IMR-90 (cell line): ENCODE measurements at regions not wholly inside any gene's neighbourhood (a gene's known extent, or its start where the extent isn't known, plus 50 kb on each side); places are given as distances from the start of the nearest gene placed in this dataset.

Source experiments
- ATAC-seq: fragments of 200-7000 bp; cut with Tn5 transposase; 2 replicates; pipeline ENCODE4 v1.9.1; 2020; ENCODE audit warnings: low read depth, mild to moderate bottlenecking, moderate library complexity
- BruUV-seq: library from RNA; stranded (reverse); fragments of 400-500 nt; replicated peaks from 2 replicates; lab custom pipeline; 2021; lab: Mats Ljungman, UMichigan
- CTCF ChIA-PET: fragments of 300-600 bp; formaldehyde crosslinking; extraction: SDS; loops from one replicate; lab custom pipeline; 2021; ENCODE audit warnings: antibody characterized with exemption; lab: Yijun Ruan, JAX
- POLR2A ChIA-PET: fragments of 300-600 bp; sonication (Branson Sonifier 250); formaldehyde crosslinking; loops from one replicate; lab custom pipeline; 2022; ENCODE audit warnings: antibody characterized with exemption; ENCODE audit not compliant: unreplicated experiment; lab: Charles Lee
- DNase-seq: peaks from one replicate; pipeline ENCODE4 v3.0.0; 2013
- H2AFZ ChIP-seq: replicated peaks from 2 replicates; pipeline ENCODE3; 2013; ENCODE audit warnings: low read length, mild to moderate bottlenecking; ENCODE audit not compliant: poor library complexity
- H2AK5ac ChIP-seq: 2 replicates; pipeline ENCODE4 v1.6.1; 2013; ENCODE audit warnings: low read depth, low read length, inconsistent platforms
- H2AK9ac ChIP-seq: replicated peaks from 2 replicates; pipeline ENCODE3; 2013; ENCODE audit warnings: mild to moderate bottlenecking, low read depth, low read length, moderate library complexity; ENCODE audit not compliant: poor library complexity
- H2BK120ac ChIP-seq: 2 replicates; pipeline ENCODE4 v1.6.1; 2013; ENCODE audit warnings: low read depth, low read length, inconsistent platforms
- H2BK15ac ChIP-seq: 3 replicates; pipeline ENCODE4 v1.6.1; 2013; ENCODE audit warnings: low read depth, low read length, inconsistent platforms
- H2BK20ac ChIP-seq: 2 replicates; pipeline ENCODE4 v1.6.1; 2013; ENCODE audit warnings: low read depth, mild to moderate bottlenecking, inconsistent platforms, low read length, moderate library complexity
- H2BK5ac ChIP-seq: 2 replicates; pipeline ENCODE4 v1.6.1; 2013; ENCODE audit warnings: mild to moderate bottlenecking, low read depth, low read length, inconsistent platforms; ENCODE audit not compliant: poor library complexity, severe bottlenecking
- H3K14ac ChIP-seq: replicated peaks from 2 replicates; pipeline ENCODE4 v1.6.1; 2013; ENCODE audit warnings: low read depth, low read length, inconsistent platforms
- H3K18ac ChIP-seq: 2 replicates; pipeline ENCODE4 v1.6.1; 2013; ENCODE audit warnings: low read depth, low read length, control low read depth
- H3K23ac ChIP-seq: 2 replicates; pipeline ENCODE4 v1.6.1; 2013; ENCODE audit warnings: low read depth, low read length, inconsistent platforms
- H3K27ac ChIP-seq: 2 replicates; pipeline ENCODE4 v1.5.1; 2013; ENCODE audit warnings: mild to moderate bottlenecking, control low read depth, low read length; ENCODE audit not compliant: insufficient read depth
- H3K27me3 ChIP-seq: 2 replicates; pipeline ENCODE4 v1.6.1; 2013; ENCODE audit warnings: low read length; ENCODE audit not compliant: control insufficient read depth, insufficient read depth
- H3K36me3 ChIP-seq: 2 replicates; pipeline ENCODE4 v1.6.1; 2013; ENCODE audit warnings: low read length, mixed read lengths; ENCODE audit not compliant: control insufficient read depth, insufficient read depth
- H3K4ac ChIP-seq: 2 replicates; pipeline ENCODE4 v1.6.1; 2013; ENCODE audit warnings: low read depth, low read length, inconsistent platforms
- H3K4me1 ChIP-seq: 2 replicates; pipeline ENCODE4 v1.6.1; 2013; ENCODE audit warnings: low read length, mixed read lengths; ENCODE audit not compliant: control insufficient read depth, insufficient read depth
- H3K4me2 ChIP-seq: 2 replicates; pipeline ENCODE4 v1.6.1; 2013; ENCODE audit warnings: low read depth, mild to moderate bottlenecking, control low read depth, low read length, moderate library complexity
- H3K4me3 ChIP-seq: 2 replicates; pipeline ENCODE4 v1.5.1; 2013; ENCODE audit warnings: low read depth, mild to moderate bottlenecking, control low read depth, low read length, moderate library complexity; ENCODE audit not compliant: insufficient read depth
- H3K56ac ChIP-seq: 2 replicates; pipeline ENCODE4 v1.6.1; 2013; ENCODE audit warnings: low read length, inconsistent platforms; ENCODE audit not compliant: insufficient read depth; ENCODE audit errors: extremely low read depth
- H3K79me1 ChIP-seq, 2 experiments: 2 replicates each; pipeline ENCODE4 v1.6.1; 2013; ENCODE audit warnings: low read length in 2 of 2, inconsistent platforms in 1 of 2, low read depth in 1 of 2
- H3K9ac ChIP-seq: 2 replicates; pipeline ENCODE4 v1.6.1; 2013; ENCODE audit warnings: low read depth, low read length, control low read depth
- H3K9me1 ChIP-seq: 2 replicates; pipeline ENCODE4 v1.6.1; 2013; ENCODE audit warnings: low read length, inconsistent platforms; ENCODE audit not compliant: insufficient read depth
- H3K9me3 ChIP-seq: 2 replicates; pipeline ENCODE4 v1.6.1; 2013; ENCODE audit warnings: low read length; ENCODE audit not compliant: control insufficient read depth, insufficient read depth
- H4K20me1 ChIP-seq: 2 replicates; pipeline ENCODE4 v1.6.1; 2013; ENCODE audit warnings: low read length, inconsistent platforms; ENCODE audit not compliant: insufficient read depth
- H4K5ac ChIP-seq: 2 replicates; pipeline ENCODE4 v1.6.1; 2013; ENCODE audit warnings: mild to moderate bottlenecking, low read depth, low read length, control low read depth
- H4K8ac ChIP-seq, 2 experiments: 2 replicates each; pipeline ENCODE4 v1.6.1; 2013; ENCODE audit warnings: low read depth in 2 of 2, low read length in 2 of 2, control low read depth in 1 of 2, inconsistent platforms in 1 of 2
- H4K91ac ChIP-seq: 2 replicates; pipeline ENCODE4 v1.6.1; 2013; ENCODE audit warnings: low read depth, low read length, inconsistent platforms; ENCODE audit not compliant: insufficient read depth
- BHLHE40 ChIP-seq: fragments of 150-350 bp; IDR thresholded peaks from 2 replicates; pipeline ENCODE4 v1.6.1; 2016; ENCODE audit warnings: mild to moderate bottlenecking, low read depth, low read length
- CEBPB ChIP-seq: IDR thresholded peaks from 2 replicates; pipeline ENCODE4 v1.6.1; 2012; ENCODE audit warnings: low read depth, low read length, improper control_type of control experiment
- CHD1 ChIP-seq: IDR thresholded peaks from 2 replicates; pipeline ENCODE4 v1.6.1; 2012; ENCODE audit warnings: low read depth, low read length, improper control_type of control experiment
- CTCF ChIP-seq: conservative IDR thresholded peaks from 2 replicates; pipeline ENCODE4 v1.5.1; 2012; ENCODE audit warnings: mild to moderate bottlenecking, low read depth, low read length, improper control_type of control experiment
- ELK1 ChIP-seq: fragments of 150-350 bp; IDR thresholded peaks from 2 replicates; pipeline ENCODE4 v1.6.1; 2016; ENCODE audit warnings: low read depth, mild to moderate bottlenecking, low read length, moderate library complexity, borderline replicate concordance
- FOS ChIP-seq: fragments of 150-350 bp; IDR thresholded peaks from 2 replicates; pipeline ENCODE4 v1.6.1; 2016; ENCODE audit warnings: low read depth, low read length
- MAFK ChIP-seq: IDR thresholded peaks from 2 replicates; pipeline ENCODE4 v1.6.1; 2012; ENCODE audit warnings: low read depth, low read length, improper control_type of control experiment
- MAZ ChIP-seq: IDR thresholded peaks from 2 replicates; pipeline ENCODE4 v1.6.1; 2012; ENCODE audit warnings: low read depth, mild to moderate bottlenecking, low read length, improper control_type of control experiment, moderate library complexity, borderline replicate concordance
- MXI1 ChIP-seq: IDR thresholded peaks from 2 replicates; pipeline ENCODE4 v1.6.1; 2012; ENCODE audit warnings: low read depth, mild to moderate bottlenecking, low read length, moderate library complexity, borderline replicate concordance
- NFE2L2 ChIP-seq: fragments of 150-350 bp; IDR thresholded peaks from 2 replicates; pipeline ENCODE4 v1.6.1; 2016; ENCODE audit warnings: low read depth, mild to moderate bottlenecking, low read length
- POLR2A ChIP-seq: IDR thresholded peaks from 2 replicates; pipeline ENCODE4 v1.6.1; 2012; ENCODE audit warnings: mild to moderate bottlenecking, low read depth, low read length
- RAD21 ChIP-seq: IDR thresholded peaks from 2 replicates; pipeline ENCODE4 v1.6.1; 2012; ENCODE audit warnings: low read length, improper control_type of control experiment
- RCOR1 ChIP-seq: IDR thresholded peaks from 2 replicates; pipeline ENCODE4 v1.6.1; 2012; ENCODE audit warnings: mild to moderate bottlenecking, low read length, improper control_type of control experiment; ENCODE audit not compliant: insufficient replicate concordance
- RFX5 ChIP-seq: IDR thresholded peaks from 2 replicates; pipeline ENCODE4 v1.8.0; 2012; ENCODE audit warnings: low read depth, mild to moderate bottlenecking, low read length, moderate library complexity
- SMC3 ChIP-seq: fragments of 150-350 bp; IDR thresholded peaks from 2 replicates; pipeline ENCODE4 v1.6.1; 2016; ENCODE audit warnings: low read depth, mild to moderate bottlenecking, antibody characterized with exemption, low read length, moderate library complexity
- USF2 ChIP-seq: fragments of 150-350 bp; IDR thresholded peaks from 2 replicates; pipeline ENCODE4 v1.6.1; 2017; ENCODE audit warnings: mild to moderate bottlenecking, antibody characterized with exemption, low read length, low read depth
- WGBS, 2 experiments: methylation state at CpG; one replicate each; pipeline versions ENCODE4 v1.1.5 to v1.1.7; 2013; ENCODE audit warnings: missing lambda C conversion rate in 2 of 2; ENCODE audit not compliant: insufficient read length in 1 of 2; ENCODE audit errors: extremely low coverage in 2 of 2; 5-methylcytosine and 5-hydroxymethylcytosine counted together
- dilution Hi-C: fragments of 300-500 bp; cut with HindIII; formaldehyde crosslinking; loops from one replicate; pipeline ENCODE4 v1.14.3; 2018; ENCODE audit warnings: low sequenced_read_pairs; ENCODE audit not compliant: unreplicated experiment
- in situ Hi-C: fragments of 300-500 bp; cut with MboI; formaldehyde crosslinking; loops from 3 replicates; pipeline ENCODE4 v1.14.3; 2019; ENCODE audit warnings: low sequenced_read_pairs, inconsistent platforms, mixed read lengths
- intact Hi-C: fragments of 100-400 bp; cut with micrococcal nuclease; formaldehyde crosslinking; loops from 2 replicates; pipeline ENCODE4 v1.10.0; 2022

GRCh38 chr2:183610724-183611123 lies 486.5 kb downstream of the NUP35 start:
- no peak overlapping the region for H4K5ac ChIP-seq
- H3K56ac ChIP-seq = no peak overlapping the region
- H3K4ac ChIP-seq = no peak overlapping the region
- no peak for TF ChIP-seq ELK1
- TF ChIP-seq CEBPB = no peak
- TF ChIP-seq POLR2A = no peak
- no peak for TF ChIP-seq RAD21
- no peak for TF ChIP-seq RCOR1
- TF ChIP-seq RFX5 = no peak
- TF ChIP-seq CTCF = no peak
- TF ChIP-seq BHLHE40 = no peak
- TF ChIP-seq SMC3 = no peak
- no peak for TF ChIP-seq FOS
- no peak for TF ChIP-seq MXI1
- no peak for TF ChIP-seq MAFK
- no peak for TF ChIP-seq CHD1
- no peak for TF ChIP-seq NFE2L2
- no peak for TF ChIP-seq USF2
- no peak for TF ChIP-seq MAZ
- dilution Hi-C loops = no loop called here
- H3K9ac ChIP-seq = no peak overlapping the region
- BruUV-seq = no TSS peak
- H4K20me1 ChIP-seq = no peaks in the 10 kb centered on the region
- no CpG with 5 or more reads among the region's 2 CpGs for WGBS, 2 experiments
- H3K9me1 ChIP-seq = no peaks in the 10 kb centered on the region
- no peak overlapping the region for H2AK5ac ChIP-seq
- no peak overlapping the region for H3K4me3 ChIP-seq
- DNase-seq (no peak), ATAC-seq (no peak)
- intact Hi-C loops = no loop called here
- no peak overlapping the region for H3K27ac ChIP-seq
- no peaks in the 10 kb centered on the region for H3K27me3 ChIP-seq
- no peak overlapping the region for H3K23ac ChIP-seq
- ChIA-PET POLR2A (no interaction called here), CTCF (no interaction called here)
- H2BK15ac ChIP-seq = no peak overlapping the region
- in situ Hi-C loops = no loop called here
- no peak overlapping the region for H2AFZ ChIP-seq
- no peaks in the 10 kb centered on the region for H3K4me1 ChIP-seq
- no peak overlapping the region for H2AK9ac ChIP-seq
- H3K9me3 ChIP-seq = peaks cover 4% of the 10 kb centered on the region; the same call in 1 of the 2 replicates
- H4K91ac ChIP-seq = no peak overlapping the region
- no peaks in the 10 kb centered on the region for H3K36me3 ChIP-seq
- no peak overlapping the region for H4K8ac ChIP-seq
- no peak overlapping the region for H2BK120ac ChIP-seq
- no peaks in the 10 kb centered on the region for H3K79me1 ChIP-seq
- no peak overlapping the region for H3K14ac ChIP-seq
- H2BK20ac ChIP-seq = no peak overlapping the region
- no peak overlapping the region for H3K18ac ChIP-seq
- H2BK5ac ChIP-seq = no peak overlapping the region
- H3K4me2 ChIP-seq = no peak overlapping the region
